ENCODE measurements at regions not wholly inside any gene's neighbourhood (a gene's known extent, or its start where the extent isn't known, plus 50 kb on each side); places are given as distances from the start of the nearest gene placed in this dataset.

DNA sequence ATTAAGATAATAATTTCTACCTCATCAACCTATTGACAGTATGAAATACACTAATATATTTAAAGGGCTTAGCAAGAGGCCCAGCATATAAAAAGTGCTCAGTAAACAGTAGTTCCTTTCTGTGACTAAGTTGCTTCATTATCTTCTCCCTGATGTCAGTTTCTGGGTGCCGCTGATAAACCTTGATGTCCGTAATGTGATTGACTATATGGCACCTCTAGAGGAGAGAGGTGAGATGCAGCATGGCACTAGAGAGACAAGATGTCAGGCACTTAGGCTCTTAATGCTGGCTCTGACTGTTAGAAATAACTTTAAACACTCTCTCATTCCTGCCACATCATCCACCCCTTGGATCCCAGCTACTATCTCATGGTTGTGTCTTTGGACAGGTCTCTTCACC, 455.9 kb upstream of the KLF4 start:
- TF ChIP-seq CTCF (IDR thresholded peaks at IDR 0.05), result no peak
- H3K27ac Mint-ChIP-seq (ENCODE audit: unreplicated experiment), result no peak overlapping the region
- H3K36me3 Mint-ChIP-seq (ENCODE audit: unreplicated experiment), result no peaks in the 10 kb centered on the region
- H3K9me3 Mint-ChIP-seq (ENCODE audit: unreplicated experiment), result peaks cover 7% of the 10 kb centered on the region
- H3K4me3 Mint-ChIP-seq (ENCODE audit: unreplicated experiment), result no peak overlapping the region
- no peaks in the 10 kb centered on the region for H3K27me3 Mint-ChIP-seq (ENCODE audit: unreplicated experiment)
- peaks cover 13% of the 10 kb centered on the region for H3K4me1 Mint-ChIP-seq (ENCODE audit: unreplicated experiment)
- DNase-seq (ENCODE audit: extremely low spot score, unreplicated experiment), result no peak

DNA sequence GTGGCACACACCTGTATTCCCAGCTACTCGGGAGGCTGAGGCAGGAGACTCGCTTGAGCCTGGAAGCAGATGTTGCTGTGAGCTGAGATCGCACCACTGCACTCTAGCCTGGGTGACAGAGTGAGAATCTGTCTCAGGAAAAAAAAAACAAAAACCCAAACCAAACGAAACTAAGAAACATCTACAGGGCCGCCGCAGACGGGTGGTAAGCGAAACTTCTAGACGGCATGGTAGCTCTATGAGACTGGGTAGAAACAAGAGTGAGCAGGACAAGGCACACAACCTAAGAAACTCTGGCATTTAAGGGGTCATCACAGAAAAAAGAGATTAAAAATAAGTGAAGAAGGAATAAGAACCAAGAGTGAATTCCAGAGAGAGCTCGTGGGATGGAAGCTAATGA, 454.8 kb upstream of the KLF4 start:
- Mint-ChIP-seq H3K9me3 (ENCODE audit: unreplicated experiment) (peaks cover under 1% of the 10 kb centered on the region), H3K4me1 (ENCODE audit: unreplicated experiment) (peaks cover 13% of the 10 kb centered on the region), H3K36me3 (ENCODE audit: unreplicated experiment) (no peaks in the 10 kb centered on the region), H3K27me3 (ENCODE audit: unreplicated experiment) (no peaks in the 10 kb centered on the region), H3K4me3 (ENCODE audit: unreplicated experiment) (no peak overlapping the region), H3K27ac (ENCODE audit: unreplicated experiment) (no peak overlapping the region)
- no peak for TF ChIP-seq CTCF (IDR thresholded peaks at IDR 0.05)
- DNase-seq (ENCODE audit: extremely low spot score, unreplicated experiment), result no peak

DNA sequence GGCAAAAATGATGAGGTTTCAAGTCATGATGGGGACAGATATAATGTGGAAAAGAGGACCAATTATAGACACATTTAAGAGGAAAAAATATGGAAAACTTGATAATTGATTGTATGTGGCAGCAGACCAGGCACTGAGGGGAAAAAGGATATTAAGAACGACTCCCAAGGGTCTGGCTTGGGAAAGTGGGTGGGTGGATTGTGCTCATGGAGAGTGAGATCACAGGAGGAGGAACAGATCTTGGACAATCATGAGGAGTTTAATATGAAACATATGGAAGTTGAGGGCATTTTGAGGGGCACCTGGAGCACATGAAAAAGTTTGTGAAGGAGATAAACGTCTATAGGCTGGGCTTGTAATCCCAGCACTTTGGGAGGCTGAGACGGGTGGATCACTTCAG, 454.3 kb upstream of the KLF4 start:
- H3K4me3 Mint-ChIP-seq (ENCODE audit: unreplicated experiment), result no peak overlapping the region
- no peak overlapping the region for H3K27ac Mint-ChIP-seq (ENCODE audit: unreplicated experiment)
- no peak for TF ChIP-seq CTCF (IDR thresholded peaks at IDR 0.05)
- H3K9me3 Mint-ChIP-seq (ENCODE audit: unreplicated experiment), result no peaks in the 10 kb centered on the region
- peaks cover 13% of the 10 kb centered on the region for H3K4me1 Mint-ChIP-seq (ENCODE audit: unreplicated experiment)
- no peak for DNase-seq (ENCODE audit: extremely low spot score, unreplicated experiment)
- no peaks in the 10 kb centered on the region for H3K36me3 Mint-ChIP-seq (ENCODE audit: unreplicated experiment)
- no peaks in the 10 kb centered on the region for H3K27me3 Mint-ChIP-seq (ENCODE audit: unreplicated experiment)

GRCh38 chr9:107942856-107943255, 453.3 kb upstream of the KLF4 start:
- H3K4me3 Mint-ChIP-seq (ENCODE audit: unreplicated experiment), result no peak overlapping the region
- H3K27me3 Mint-ChIP-seq (ENCODE audit: unreplicated experiment), result no peaks in the 10 kb centered on the region
- no peak for DNase-seq (ENCODE audit: extremely low spot score, unreplicated experiment)
- H3K36me3 Mint-ChIP-seq (ENCODE audit: unreplicated experiment), result no peaks in the 10 kb centered on the region
- peaks cover 4% of the 10 kb centered on the region for H3K4me1 Mint-ChIP-seq (ENCODE audit: unreplicated experiment)
- no peak overlapping the region for H3K27ac Mint-ChIP-seq (ENCODE audit: unreplicated experiment)
- TF ChIP-seq CTCF (IDR thresholded peaks at IDR 0.05), result no peak
- no peaks in the 10 kb centered on the region for H3K9me3 Mint-ChIP-seq (ENCODE audit: unreplicated experiment)

DNA sequence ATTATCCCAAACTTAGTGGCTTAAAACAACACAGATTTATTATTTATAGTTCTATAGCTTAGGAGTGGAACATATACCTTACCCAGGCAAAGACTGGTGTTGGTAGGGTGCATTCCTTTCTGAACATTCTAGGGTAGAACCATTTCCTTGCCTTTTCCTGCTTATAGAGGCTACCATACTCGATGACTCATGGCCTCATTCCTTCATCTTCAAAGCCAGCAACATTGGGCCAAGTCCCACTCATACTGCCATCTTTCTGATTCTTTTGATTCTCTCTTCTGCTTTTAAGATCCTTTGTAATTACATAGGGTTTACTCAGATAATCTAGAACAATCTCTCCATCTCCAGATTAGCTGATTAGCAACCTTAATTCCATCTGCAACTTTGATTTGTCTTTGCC, 452.7 kb upstream of the KLF4 start:
- Mint-ChIP-seq H3K27ac (ENCODE audit: unreplicated experiment) (no peak overlapping the region), H3K4me3 (ENCODE audit: unreplicated experiment) (no peak overlapping the region), H3K27me3 (ENCODE audit: unreplicated experiment) (no peaks in the 10 kb centered on the region), H3K36me3 (ENCODE audit: unreplicated experiment) (no peaks in the 10 kb centered on the region), H3K9me3 (ENCODE audit: unreplicated experiment) (no peaks in the 10 kb centered on the region), H3K4me1 (ENCODE audit: unreplicated experiment) (peaks cover 4% of the 10 kb centered on the region)
- no peak for TF ChIP-seq CTCF (IDR thresholded peaks at IDR 0.05)
- DNase-seq (ENCODE audit: extremely low spot score, unreplicated experiment), result no peak

Measured in osteocyte (in vitro differentiated cells).